GM12878 (cell line): ENCODE measurements at regions not wholly inside any gene's neighbourhood (a gene's known extent, or its start where the extent isn't known, plus 50 kb on each side); places are given as distances from the start of the nearest gene placed in this dataset.

ENCODE experiments used
- ATAC-seq: fragments of 200-7000 bp; cut with Tn5 transposase; 3 replicates; pipeline ENCODE4 v1.9.1; 2020; ENCODE audit warnings: mild to moderate bottlenecking, moderate library complexity
- BruUV-seq: library from RNA; stranded (reverse); fragments of 400-500 nt; replicated peaks from 2 replicates; lab custom pipeline; 2021; lab: Mats Ljungman, UMichigan
- CTCF ChIA-PET: fragments of 300-600 bp; sonication (Branson Sonifier 250); formaldehyde crosslinking; extraction: SDS; loops from one replicate; lab custom pipeline; 2021; ENCODE audit warnings: inconsistent platforms; lab: Yijun Ruan, JAX
- POLR2A ChIA-PET: fragments of 350-600 bp; formaldehyde crosslinking; extraction: SDS; loops from one replicate; lab custom pipeline; 2021; ENCODE audit warnings: inconsistent platforms; lab: Charles Lee
- RAD21 ChIA-PET: fragments of 300-600 bp; sonication (Branson Sonifier 250); formaldehyde crosslinking; loops from one replicate; lab custom pipeline; 2023; ENCODE audit warnings: antibody characterized with exemption; ENCODE audit not compliant: unreplicated experiment; lab: Charles Lee
- SMC1A ChIA-PET: fragments of 300-600 bp; sonication (Branson Sonifier 250); formaldehyde crosslinking; loops from one replicate; lab custom pipeline; 2023; ENCODE audit not compliant: unreplicated experiment, uncharacterized antibody; lab: Charles Lee
- DNase-seq: peaks from one replicate; pipeline ENCODE4 v3.0.0-alpha.2; 2011; ENCODE audit warnings: low read depth, low spot score
- FAIRE-seq: peaks from 3 replicates; lab custom pipeline; 2011; peaks lifted over from hg19 to GRCh38; lab: Jason Lieb, UNC
- H2AFZ ChIP-seq: 2 replicates; pipeline ENCODE4 v1.6.0; 2011; ENCODE audit warnings: low read depth, low read length, control low read depth; ENCODE audit not compliant: control insufficient read depth
- H3K27ac ChIP-seq: 2 replicates; pipeline ENCODE4 v1.5.1; 2011; ENCODE audit warnings: control low read depth; ENCODE audit not compliant: control insufficient read depth, insufficient read depth
- H3K27me3 ChIP-seq, 2 experiments: replicated peaks in 1 of 2; 2 replicates each; pipeline versions ENCODE4 v1.6.0 to v1.6.1; 2011; ENCODE audit warnings: low read length in 1 of 2; ENCODE audit not compliant: control insufficient read depth in 2 of 2, insufficient read depth in 2 of 2
- H3K36me3 ChIP-seq, 2 experiments: 2 replicates each; pipeline ENCODE4 v1.5.1; 2011; ENCODE audit warnings: low read length in 1 of 2; ENCODE audit not compliant: control insufficient read depth in 2 of 2, insufficient read depth in 2 of 2
- H3K4me1 ChIP-seq: 2 replicates; pipeline ENCODE4 v1.6.1; 2011; ENCODE audit warnings: mild to moderate bottlenecking, low read length, moderate library complexity, mixed read lengths; ENCODE audit not compliant: control insufficient read depth, insufficient read depth
- H3K4me2 ChIP-seq: 2 replicates; pipeline ENCODE4 v1.6.0; 2011; ENCODE audit warnings: control low read depth; ENCODE audit not compliant: control insufficient read depth, insufficient read depth
- H3K4me3 ChIP-seq: fragments of 200-600 bp; sonication (generic); 2 replicates; pipeline ENCODE4 v1.5.1; 2016
- H3K79me2 ChIP-seq: 2 replicates; pipeline ENCODE4 v1.6.0; 2011; ENCODE audit warnings: low read length; ENCODE audit not compliant: control insufficient read depth, insufficient read depth
- H3K9ac ChIP-seq: 2 replicates; pipeline ENCODE4 v1.8.0; 2011; ENCODE audit warnings: low read length, control low read depth, mixed read lengths; ENCODE audit not compliant: control insufficient read depth, insufficient read depth
- H3K9me3 ChIP-seq: replicated peaks from 3 replicates; pipeline ENCODE4 v1.5.1; 2011; ENCODE audit warnings: mild to moderate bottlenecking, low read length; ENCODE audit not compliant: control insufficient read depth, insufficient read depth
- H4K20me1 ChIP-seq: 2 replicates; pipeline ENCODE4 v1.6.0; 2011; ENCODE audit not compliant: control insufficient read depth, insufficient read depth
- CEBPZ ChIP-seq: fragments of 150-350 bp; IDR thresholded peaks from 2 replicates; pipeline ENCODE4 v1.6.1; 2016; ENCODE audit warnings: low read depth, low read length
- CHD1 ChIP-seq: IDR thresholded peaks from 2 replicates; pipeline ENCODE4 v1.6.1; 2012; ENCODE audit warnings: low read depth, low read length, improper control_type of control experiment
- FOS ChIP-seq: IDR thresholded peaks from 3 replicates; pipeline ENCODE4 v1.6.1; 2011; ENCODE audit warnings: borderline replicate concordance; ENCODE audit not compliant: insufficient read length; ENCODE audit errors: extremely low read depth
- GATAD2B ChIP-seq: fragments of 450-650 bp; conservative IDR thresholded peaks from 2 replicates; pipeline ENCODE4 v1.6.1; 2017; ENCODE audit warnings: low read depth, mild to moderate bottlenecking, moderate library complexity
- MTA3 ChIP-seq: IDR thresholded peaks from 2 replicates; pipeline ENCODE4 v1.6.1; 2012; ENCODE audit warnings: low read length, inconsistent platforms, borderline replicate concordance
- NR2C2 ChIP-seq: IDR thresholded peaks from 2 replicates; pipeline ENCODE4 v1.6.1; 2011; ENCODE audit warnings: borderline replicate concordance, low read depth; ENCODE audit not compliant: control insufficient read depth, insufficient read length
- POLR2A ChIP-seq: IDR thresholded peaks from 2 replicates; pipeline ENCODE4 v1.6.1; 2011; ENCODE audit warnings: low read depth, mild to moderate bottlenecking, low read length
- PRDM15 ChIP-seq: fragments of 450-650 bp; formaldehyde crosslinking; IDR thresholded peaks from 2 replicates; pipeline ENCODE4 v1.4.0; 2020; ENCODE audit warnings: mild to moderate bottlenecking, moderate library complexity
- SMARCA5 ChIP-seq: fragments of 450-650 bp; IDR thresholded peaks from 2 replicates; pipeline ENCODE4 v1.6.1; 2017; ENCODE audit warnings: mild to moderate bottlenecking
- ZBTB40 ChIP-seq: fragments of 450-650 bp; IDR thresholded peaks from 2 replicates; pipeline ENCODE4 v1.6.1; 2016; ENCODE audit warnings: mild to moderate bottlenecking, moderate library complexity, borderline replicate concordance
- ZSCAN29 ChIP-seq: fragments of 450-650 bp; IDR thresholded peaks from 2 replicates; pipeline ENCODE4 v1.6.1; 2017; ENCODE audit warnings: mild to moderate bottlenecking, moderate library complexity
- ZZZ3 ChIP-seq: IDR thresholded peaks from 2 replicates; pipeline ENCODE4 v1.6.1; 2011; ENCODE audit warnings: low read depth; ENCODE audit not compliant: control insufficient read depth, insufficient read length
- WGBS: methylation state at CpG from one replicate; pipeline ENCODE4 v1.1.6; 2016; ENCODE audit warnings: low lambda C conversion rate; ENCODE audit not compliant: insufficient replicate concordance, insufficient coverage; ENCODE audit errors: missing lambda C conversion rate; 5-methylcytosine and 5-hydroxymethylcytosine counted together
- in situ Hi-C: fragments of 300-500 bp; cut with MboI; formaldehyde crosslinking; loops from 9 replicates; pipeline ENCODE4 v1.14.3; 2018; ENCODE audit warnings: mixed read lengths
- intact Hi-C: fragments of 100-400 bp; cut with micrococcal nuclease; formaldehyde crosslinking; loops from one replicate; pipeline ENCODE4 v1.14.2; 2022; ENCODE audit not compliant: unreplicated experiment

DNA sequence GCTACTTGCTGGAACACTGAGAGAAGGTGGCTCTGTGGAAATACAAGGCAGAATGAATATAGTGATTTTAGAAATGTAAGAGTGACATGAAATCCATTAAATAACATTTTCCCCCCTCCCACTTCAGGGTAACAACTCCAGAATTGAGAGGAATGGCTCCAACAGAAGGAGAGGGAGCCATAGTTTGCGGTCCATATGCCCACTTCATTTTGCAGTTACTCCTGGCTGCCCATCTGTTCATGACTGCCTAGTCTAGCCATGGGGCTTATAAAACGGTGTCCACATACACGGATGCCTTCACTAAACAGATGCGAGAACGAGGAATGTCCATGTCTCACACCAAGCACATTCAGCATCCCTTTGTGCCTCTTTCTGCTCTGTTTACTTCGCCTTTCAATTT, 186.7 kb downstream of the TMEM38B start:
- CTCF ChIA-PET, result interaction anchor here (0.7 to 10.5 kb wide), 38 partner anchors 9 to 1278 kb away, joined by 3 to 204 read pairs (median 4); no protein-coding TSS in a partner anchor
- no peaks in the 10 kb centered on the region for H3K36me3 ChIP-seq
- TF ChIP-seq POLR2A (no peak), ZBTB40 (no peak), PRDM15 (CRISPR knock-in tag) (no peak), CHD1 (no peak), NR2C2 (no peak), MTA3 (no peak), GATAD2B (no peak), ZSCAN29 (no peak), FOS (no peak), ZZZ3 (no peak), CEBPZ (no peak), SMARCA5 (no peak)
- TF ChIP-seq, all 136 proteins: peak for 0
- ChIA-PET POLR2A (interaction anchor here (0.5 kb wide), 1 partner anchor 153 kb away, joined by 3 read pairs; no protein-coding TSS in a partner anchor), RAD21 (interaction anchor here (0.8 to 1.3 kb wide), 8 partner anchors 17 to 270 kb away, joined by 3 to 35 read pairs (median 4); no protein-coding TSS in a partner anchor), SMC1A (interaction anchor here (1.0 to 5.7 kb wide), 9 partner anchors 12 to 1292 kb away, joined by 3 to 68 read pairs (median 4); no protein-coding TSS in a partner anchor)
- in situ Hi-C loops, result no loop called here
- H2AFZ ChIP-seq, result no peak overlapping the region
- H3K27ac ChIP-seq, result no peak overlapping the region
- no peaks in the 10 kb centered on the region for H3K79me2 ChIP-seq
- no peak overlapping the region for H3K4me3 ChIP-seq
- H3K9me3 ChIP-seq, result no peaks in the 10 kb centered on the region
- no TSS peak for BruUV-seq
- H4K20me1 ChIP-seq, result no peaks in the 10 kb centered on the region
- ATAC-seq (no peak), FAIRE-seq (no peak), DNase-seq (no peak)
- WGBS, result 75% methylated on average over 6 of the region's 6 CpGs
- H3K4me2 ChIP-seq, result no peak overlapping the region
- H3K4me1 ChIP-seq, result peaks cover 13% of the 10 kb centered on the region
- no peak overlapping the region for H3K9ac ChIP-seq
- intact Hi-C loops, result loop anchor here (1.0 kb wide), 2 partner anchors 39 to 272 kb away; no protein-coding TSS in a partner anchor
- no peaks in the 10 kb centered on the region for H3K27me3 ChIP-seq
